ENCODE measurements at regions not wholly inside any gene's neighbourhood (a gene's known extent, or its start where the extent isn't known, plus 50 kb on each side); places are given as distances from the start of the nearest gene placed in this dataset.

DNA sequence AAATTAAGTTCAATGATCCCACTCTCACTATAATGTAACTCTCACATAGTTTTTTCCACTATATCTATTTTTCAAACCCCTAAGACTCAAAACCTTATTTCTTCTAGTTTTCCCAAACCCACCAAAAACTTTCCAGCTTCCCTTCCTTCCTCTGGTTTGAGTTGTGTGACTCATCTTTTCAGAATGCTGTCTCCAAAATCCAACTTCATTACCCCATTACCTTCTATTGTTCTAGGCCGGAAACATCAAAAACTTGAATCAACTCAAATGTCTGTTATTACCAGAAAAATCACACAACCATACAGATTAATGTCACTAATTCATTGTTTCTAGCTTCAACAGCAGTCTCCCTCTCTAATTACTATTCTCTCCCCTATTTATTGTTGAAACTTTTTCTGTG, 1090.3 kb downstream of the HACE1 start:
- TF ChIP-seq, protein P1, sequence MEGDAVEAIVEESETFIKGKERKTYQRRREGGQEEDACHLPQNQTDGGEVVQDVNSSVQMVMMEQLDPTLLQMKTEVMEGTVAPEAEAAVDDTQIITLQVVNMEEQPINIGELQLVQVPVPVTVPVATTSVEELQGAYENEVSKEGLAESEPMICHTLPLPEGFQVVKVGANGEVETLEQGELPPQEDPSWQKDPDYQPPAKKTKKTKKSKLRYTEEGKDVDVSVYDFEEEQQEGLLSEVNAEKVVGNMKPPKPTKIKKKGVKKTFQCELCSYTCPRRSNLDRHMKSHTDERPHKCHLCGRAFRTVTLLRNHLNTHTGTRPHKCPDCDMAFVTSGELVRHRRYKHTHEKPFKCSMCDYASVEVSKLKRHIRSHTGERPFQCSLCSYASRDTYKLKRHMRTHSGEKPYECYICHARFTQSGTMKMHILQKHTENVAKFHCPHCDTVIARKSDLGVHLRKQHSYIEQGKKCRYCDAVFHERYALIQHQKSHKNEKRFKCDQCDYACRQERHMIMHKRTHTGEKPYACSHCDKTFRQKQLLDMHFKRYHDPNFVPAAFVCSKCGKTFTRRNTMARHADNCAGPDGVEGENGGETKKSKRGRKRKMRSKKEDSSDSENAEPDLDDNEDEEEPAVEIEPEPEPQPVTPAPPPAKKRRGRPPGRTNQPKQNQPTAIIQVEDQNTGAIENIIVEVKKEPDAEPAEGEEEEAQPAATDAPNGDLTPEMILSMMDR (IDR thresholded peaks at IDR 0.05), result no peak
- TF ChIP-seq EP300 (IDR thresholded peaks at IDR 0.05), result no peak
